Stimulated activated CD4-positive, alpha-beta T cell treated with anti-CD3 and anti-CD28 coated beads, Interleukin-1b, Interleukin-23, amount 100 ng/mL, for 4 hours (primary cell): ENCODE measurements at regions not wholly inside any gene's neighbourhood (a gene's known extent, or its start where the extent isn't known, plus 50 kb on each side); places are given as distances from the start of the nearest gene placed in this dataset.

Experiments
- DNase-seq, 2 donors: peaks; one replicate each; pipeline ENCODE4 v3.0.0-alpha.2; 2020; ENCODE audit warnings: low read depth in 2 of 2

DNA sequence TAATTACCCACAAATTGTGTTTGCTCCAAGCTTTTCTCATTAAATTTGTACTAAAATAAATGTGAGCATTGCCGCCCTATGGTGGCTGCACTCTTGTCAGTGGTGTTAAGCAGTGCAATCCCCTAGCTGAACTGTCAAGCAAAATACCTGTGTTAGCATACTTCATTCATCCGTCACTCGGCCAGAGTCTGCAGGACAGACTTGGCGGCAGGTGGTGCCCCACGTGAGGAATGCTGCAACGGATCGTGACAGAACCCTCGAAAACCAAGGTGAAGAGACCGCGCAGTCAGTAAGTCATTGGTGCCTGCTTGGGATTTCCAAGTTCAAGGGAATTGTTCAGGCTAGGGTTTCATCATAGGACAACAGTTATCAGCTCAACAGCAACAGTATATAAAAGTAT, 1592.1 kb upstream of the TENM4 start:
- DNase-seq: no peak

DNA sequence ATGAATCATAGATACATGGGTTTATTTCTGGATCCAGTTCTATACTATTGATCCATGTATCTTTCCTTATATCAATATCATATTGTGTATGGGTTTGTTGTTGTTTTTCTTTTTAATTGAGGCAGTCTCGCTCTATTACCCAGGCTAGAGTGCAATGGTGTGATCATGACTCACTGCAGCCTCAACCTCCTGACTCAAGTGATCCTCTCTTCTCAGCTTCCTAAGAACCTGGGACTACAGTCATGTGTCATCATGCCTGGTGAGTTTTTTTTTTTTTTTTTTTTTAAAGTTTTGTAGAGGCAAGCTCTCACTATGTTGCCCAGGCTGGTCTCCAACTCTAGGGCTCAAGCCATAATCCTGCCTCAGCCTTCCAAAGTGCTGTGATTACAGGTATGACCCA, 1589.4 kb upstream of the TENM4 start:
- no peak for DNase-seq

DNA sequence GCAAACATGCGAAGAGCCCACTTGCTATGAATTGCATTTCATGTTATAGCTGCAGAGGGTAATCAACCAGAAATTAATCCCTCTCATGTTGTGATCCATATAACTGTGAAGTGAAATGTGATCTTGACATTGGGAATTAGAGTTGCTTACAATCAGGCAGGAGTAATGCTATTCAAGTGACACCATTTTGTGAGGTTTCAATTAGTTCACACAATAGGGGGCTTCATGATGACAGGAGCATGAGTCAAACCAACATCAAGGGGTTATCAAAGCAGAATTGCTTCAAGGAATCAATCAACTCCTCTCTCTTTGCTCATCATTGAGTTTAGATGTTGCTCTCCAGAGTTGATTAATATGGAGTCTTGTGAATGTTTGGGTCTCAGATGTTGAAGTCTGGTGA, 1585.2 kb upstream of the TENM4 start:
- no peak for DNase-seq

DNA sequence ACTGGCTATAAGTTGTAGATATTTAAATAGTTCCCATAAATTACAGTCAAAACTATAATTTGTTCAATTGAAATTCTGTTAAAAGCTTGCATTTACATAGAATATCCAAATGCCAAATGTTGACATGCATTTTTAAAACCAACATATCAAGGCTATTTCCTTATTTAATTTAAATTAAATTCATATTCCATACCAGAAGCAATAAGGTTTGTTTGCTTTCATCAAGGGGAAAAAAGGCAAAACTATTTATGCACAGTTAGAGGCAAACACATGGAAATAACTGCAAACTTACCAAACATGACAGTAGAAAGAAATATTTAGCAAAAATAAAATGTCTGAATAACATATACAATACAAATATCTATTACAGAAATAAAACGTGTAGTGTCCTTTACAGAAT, 1581.2 kb upstream of the TENM4 start:
- no peak for DNase-seq

DNA sequence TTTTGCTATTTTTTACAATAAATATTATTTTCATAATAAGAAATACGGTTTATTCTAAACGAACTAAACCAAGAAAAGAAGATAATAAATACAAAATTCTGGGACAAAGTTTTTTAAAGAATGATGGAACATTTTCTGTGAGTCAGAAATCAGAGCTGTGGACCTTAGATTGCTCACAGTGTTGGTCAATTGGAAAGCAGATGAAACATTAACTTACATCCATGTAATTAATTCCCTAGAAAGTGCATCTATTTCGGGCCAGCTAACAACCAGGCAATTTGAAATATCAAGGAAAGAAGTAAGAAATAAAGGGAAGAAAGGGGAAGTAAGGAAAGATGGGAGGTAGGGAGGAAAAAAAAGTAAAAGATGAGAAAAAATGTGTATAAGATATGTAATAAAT, 1569.8 kb upstream of the TENM4 start:
- no peak for DNase-seq

DNA sequence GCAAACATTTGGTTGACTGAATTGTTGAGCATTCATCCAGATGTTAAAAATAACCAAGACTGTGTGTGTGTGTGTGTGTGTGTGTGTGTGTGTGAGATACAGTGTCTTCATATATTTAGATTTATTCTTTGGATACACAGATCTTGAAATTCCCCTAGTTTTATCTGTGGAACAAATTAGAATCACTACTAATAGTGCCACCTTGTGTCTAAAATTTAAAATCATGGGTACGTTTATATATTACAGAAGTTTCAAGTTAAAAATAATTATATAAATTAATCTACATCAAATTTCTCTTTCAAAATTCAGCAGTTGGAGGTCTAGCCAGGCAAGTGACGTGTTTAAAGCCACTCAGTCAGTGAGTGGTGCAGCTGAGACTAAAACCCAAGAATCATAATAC, 1566.2 kb upstream of the TENM4 start:
- DNase-seq: no peak

DNA sequence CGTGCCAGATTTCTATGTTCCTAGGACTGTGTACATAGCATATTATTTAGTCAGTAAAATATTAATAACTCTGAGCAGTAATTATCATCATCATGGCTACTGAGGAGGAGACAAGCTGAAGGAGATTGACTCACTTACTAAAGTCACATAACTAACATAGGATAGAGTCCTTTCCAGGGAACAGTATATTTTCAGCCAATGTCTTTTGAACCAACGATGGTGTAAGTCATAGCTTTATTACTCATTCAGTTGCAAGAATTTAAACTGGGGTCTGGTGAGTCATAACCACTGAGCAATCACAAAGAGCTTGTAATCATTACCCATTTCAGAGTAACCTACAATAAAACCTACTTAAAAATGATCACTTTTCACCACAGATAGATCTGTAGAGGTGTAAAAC, 1564.8 kb upstream of the TENM4 start:
- no peak for DNase-seq

DNA sequence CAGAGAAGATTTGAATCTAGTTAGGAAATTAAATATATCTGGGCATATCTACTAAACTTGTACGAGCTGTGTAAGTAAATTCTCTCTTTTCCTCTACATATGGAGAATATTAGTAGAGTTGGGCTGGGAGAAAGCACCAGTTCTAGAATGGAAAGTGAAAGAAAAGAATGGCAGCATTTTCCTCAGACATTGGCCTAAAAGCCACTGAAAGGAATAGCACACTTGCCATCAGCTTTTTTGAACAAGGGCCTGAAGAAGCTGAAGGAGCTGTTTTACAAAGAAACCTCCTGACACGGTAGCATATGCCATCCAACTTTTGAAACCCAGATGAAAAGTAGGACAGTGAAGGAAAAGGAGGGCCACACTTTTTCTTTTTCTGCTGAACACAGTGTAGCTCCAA, 1563.7 kb upstream of the TENM4 start:
- no peak for DNase-seq

DNA sequence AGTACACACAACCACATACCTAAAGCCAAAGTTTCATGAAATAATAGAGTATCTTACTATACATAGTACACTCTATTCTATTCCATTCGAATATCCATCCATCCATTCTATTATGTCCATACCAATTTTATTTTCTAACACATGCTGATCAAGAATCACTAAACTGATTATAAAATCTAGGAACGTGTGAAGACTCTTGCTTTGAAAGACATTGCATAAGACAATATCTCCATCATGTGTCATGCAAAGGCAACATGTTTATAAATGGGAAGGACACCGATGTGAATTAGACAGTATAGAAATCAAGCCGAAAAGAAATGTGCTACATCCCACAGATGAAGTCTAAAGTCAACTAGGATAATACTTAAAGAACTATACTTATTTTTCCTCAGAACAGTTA, 1561.5 kb upstream of the TENM4 start:
- no peak for DNase-seq

DNA sequence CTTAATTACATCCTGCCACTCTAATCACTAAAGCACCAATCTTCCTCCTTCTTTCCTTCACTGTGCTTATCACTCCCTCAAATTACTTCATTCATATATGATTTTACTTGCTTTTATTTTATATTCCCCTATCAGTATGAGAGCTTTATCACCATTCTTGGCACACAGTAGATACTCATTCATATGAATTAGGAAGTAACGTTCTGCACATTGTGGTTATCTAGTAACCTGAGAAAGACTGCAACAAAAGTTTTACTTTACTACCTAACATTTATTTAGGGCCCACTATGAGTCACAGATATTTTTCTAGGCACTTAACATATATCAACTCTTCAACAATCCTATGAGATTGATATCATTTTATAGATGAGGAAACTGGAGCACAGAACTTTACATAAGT, 1559.9 kb upstream of the TENM4 start:
- DNase-seq: no peak

DNA sequence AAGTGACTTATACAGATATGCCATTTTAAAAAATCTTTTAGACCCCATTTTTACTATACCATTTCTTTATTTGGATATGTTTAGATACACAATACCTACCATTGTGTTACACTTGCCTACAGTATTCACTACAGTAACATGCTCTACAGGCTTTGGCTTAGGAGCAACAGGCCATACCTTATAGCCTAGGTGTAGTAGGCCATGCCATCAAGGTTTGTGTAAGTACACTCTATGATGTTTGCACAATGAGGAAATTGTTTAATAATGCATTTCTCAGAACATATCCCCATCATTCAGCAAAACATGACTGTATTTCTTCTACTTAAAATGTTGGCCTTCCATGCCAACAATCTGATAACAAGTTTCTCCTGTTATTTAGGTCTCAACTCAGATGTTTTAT, 1559.5 kb upstream of the TENM4 start:
- no peak for DNase-seq

DNA sequence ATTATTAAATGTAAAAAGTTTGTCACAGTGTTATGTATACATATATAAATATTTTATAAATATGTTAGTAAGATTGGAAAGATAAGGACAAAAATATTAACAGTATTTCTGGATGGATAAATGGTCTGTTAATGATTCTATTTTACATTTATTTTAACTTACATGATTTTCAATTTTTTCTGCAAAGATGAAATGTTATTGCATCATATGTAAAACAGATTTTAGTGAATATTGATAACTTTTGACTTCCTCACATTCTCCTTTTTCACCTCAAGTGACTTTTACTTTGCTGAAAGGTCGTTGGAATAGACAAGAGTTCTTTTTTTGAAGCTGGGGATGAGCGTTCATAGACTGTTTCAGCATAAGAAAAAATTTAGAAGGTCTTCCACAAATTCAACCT, 1554.7 kb upstream of the TENM4 start:
- no peak for DNase-seq

DNA sequence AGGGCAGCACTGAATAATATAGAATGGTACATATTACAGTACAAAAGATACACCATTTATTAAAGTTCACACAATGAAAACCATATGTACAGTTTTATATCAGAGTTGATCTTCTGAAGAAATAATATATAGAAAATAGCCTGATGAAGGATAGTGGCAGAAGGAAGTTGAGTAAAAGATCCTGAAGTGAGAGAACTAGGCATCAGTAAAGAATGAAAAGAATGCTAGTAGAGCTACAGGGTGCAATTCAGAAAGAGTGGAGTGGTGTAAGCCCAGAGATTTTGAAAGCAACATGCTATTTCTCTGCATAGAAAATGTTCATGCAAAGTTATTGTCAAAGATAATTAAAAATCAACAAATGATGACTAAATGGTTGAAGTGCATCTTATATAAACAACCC, 1552.7 kb upstream of the TENM4 start:
- no peak for DNase-seq

DNA sequence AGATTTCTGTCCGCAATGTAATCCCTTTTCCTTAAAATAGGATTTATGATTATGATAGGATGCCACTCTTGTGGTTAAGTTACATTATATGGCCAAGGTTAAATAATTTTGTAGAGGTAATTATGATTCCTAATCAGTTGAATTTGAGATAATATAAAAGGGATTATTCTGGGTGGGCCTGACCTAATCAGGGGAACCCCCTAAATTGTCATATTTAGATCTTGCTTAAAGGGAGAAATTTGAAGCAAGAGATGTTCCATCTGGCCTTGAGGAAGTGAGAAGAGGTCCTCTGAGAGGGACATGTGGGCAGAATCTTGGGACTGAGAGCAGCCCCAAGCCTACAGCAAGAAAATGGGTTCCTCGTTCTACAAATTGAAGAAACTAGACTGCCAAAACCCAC, 1550.1 kb upstream of the TENM4 start:
- DNase-seq: no peak

DNA sequence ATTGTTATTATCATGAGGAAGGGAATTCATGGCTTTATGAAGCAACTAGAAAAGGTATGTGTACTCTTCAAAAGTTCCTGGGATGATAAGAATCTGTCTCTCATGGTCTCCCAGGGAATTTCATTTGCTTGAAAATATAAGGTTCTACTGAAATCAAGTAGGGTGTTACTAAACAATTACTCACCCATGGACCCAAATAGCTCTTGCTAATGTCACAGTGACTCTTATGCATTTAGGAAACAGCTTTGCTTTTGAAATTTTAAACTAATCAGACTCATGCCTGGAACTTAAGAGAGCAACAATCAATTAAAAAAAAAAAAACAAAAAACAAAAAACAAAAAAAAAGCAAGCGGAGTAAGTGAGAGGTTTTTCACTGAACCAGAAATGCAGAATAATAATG, 1546.3 kb upstream of the TENM4 start:
- DNase-seq: no peak

DNA sequence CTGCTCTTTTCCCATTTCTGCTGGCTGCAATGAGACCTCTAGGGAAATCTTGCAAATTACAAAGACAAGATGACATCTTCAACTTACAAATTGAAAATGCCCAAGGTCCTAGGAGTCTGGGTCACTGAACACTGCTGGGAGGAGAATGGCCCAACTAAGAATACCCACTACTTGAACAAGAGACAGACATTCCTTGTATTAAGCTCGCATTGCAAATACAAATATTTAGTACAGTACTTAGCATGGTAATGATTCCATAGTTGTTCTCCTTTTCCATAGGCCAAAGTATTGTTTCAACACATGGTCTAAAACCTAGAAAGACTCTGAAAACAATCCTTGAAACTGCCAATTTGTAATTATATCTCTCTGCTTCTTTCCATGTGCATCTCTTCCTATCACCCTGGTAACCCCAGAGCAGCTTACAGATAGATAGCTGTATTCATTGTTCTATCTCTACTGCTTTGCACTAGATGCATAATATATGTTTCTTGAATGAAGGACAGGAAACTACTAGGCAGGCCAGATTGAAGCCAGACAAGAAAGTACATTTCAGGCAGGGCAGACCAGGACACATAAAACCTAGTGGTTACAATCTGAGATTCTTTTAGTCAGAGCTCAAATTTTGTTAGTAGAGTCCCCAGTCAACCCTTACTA, 1545.7 kb upstream of the TENM4 start:
- no peak for DNase-seq

DNA sequence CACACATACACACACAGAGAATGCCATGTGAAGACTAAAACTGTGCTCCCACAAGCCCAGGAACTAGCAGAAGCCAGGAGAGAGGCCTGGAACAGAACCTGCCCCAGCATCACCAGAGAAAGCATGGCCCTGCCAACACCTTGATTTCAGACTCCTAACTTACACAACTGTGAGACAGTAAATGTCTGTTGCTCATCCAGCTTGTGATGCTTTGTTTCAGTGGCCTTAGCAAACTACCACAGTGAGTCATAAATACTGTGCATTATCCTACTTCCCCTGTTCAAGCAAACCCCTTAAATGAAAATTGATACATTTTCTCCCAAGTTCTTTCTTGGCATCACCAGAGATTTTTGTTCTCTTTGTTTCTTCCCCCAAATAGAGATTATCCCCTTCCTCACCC, 1539.4 kb upstream of the TENM4 start:
- no peak for DNase-seq

DNA sequence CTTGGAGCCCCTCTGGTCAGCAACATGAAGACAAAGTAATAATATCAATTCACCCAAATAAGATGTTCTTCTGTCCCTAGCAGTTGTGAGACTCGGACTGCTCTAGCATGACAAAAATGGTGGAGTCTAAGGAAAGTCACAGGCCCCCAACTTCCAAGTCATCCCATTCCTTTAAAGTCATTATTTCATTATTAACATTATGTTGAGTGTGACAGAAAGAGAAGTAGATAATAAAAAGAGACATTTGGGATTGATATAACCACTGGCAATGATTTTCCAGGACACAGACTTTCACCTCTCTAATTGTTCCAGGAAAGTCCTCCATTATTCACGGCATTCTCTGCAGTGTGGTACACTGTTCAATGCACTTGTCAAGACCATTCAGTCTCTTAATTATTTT, 1533.0 kb upstream of the TENM4 start:
- no peak for DNase-seq

DNA sequence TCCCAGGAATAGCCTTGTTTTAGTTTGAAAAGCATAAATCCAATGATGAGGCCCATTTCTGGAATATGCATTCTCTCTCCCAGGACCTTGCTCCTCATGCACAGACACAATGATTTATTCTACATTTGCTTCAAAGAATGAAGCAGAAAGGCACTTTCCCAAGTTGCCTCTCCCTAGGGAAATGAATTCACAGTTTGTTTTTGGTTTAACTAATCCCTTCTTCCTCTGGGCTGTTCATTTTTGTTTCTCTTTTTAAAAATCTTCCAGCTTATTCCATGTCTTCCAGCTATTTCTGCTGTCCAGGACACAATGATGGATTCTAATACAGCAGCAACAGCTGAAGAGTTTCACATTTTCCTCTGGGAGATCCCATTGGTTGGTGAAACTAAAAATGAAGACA, 1529.2 kb upstream of the TENM4 start:
- DNase-seq: no peak

DNA sequence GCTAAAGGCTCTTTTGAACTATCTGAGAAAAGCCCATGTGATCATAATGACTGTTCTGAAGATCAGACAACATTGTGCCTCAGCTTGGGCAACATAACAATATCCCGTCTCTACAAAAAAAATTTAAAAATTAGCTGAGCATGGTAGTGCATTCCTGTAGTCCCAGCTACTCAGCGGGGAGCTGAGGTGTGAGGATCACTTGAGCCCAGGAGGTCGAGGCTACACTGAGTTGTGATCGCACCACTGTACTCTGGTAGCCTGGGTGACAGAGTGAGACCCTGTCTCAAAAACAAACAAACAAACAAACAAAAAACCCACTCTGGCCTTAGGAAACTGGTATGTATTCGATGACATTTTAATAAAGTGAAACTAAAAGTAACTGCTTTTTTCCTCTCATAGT, 1526.8 kb upstream of the TENM4 start:
- no peak for DNase-seq

DNA sequence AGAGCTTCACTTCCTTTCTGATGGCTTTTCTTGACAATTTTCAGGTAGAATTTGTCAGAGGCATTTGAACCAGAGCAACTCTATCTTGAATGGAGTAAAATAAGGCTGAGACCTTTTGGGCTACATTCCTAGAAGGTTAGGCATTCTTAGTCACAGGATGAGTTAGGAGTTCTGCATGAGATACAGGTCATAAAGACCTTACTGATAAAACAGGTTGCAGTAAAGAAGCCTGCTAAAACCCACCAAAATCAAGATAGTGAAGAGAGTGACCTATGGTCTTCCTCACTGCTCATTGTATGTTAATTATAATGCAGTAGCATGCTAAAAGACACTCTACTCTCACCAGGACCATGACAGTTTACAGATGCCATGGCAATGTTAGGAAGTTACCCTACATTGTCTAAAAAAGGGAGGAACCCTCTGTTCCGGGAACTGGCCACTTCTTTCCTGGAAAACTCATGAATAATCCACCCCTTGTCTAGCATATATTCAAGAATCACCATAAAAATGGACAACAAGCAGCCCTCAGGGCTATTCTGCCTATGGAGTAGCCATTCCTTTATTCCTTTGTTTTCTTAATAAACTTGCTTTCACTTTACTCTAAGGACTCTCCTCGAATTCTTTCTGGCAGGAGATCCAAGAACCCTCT, 1519.7 kb upstream of the TENM4 start:
- DNase-seq: no peak

DNA sequence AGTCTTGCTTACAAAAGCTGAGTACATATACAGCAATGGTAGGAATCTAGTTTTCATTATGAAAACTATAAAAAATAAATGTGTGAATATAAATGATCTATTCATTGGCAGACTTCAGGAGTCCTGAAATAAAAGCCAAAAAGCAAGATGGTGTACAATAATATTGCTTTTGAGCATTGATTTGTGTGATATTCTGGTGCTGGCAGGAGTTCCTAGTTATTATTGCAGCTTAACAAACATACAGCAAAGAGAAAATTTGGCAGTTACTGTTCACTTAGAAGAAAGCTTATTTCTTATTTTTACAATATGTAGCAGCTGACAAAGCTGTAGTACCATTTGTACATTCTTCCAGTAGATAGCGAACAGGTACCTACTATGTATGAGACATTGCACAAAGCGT, 1518.9 kb upstream of the TENM4 start:
- DNase-seq: no peak

DNA sequence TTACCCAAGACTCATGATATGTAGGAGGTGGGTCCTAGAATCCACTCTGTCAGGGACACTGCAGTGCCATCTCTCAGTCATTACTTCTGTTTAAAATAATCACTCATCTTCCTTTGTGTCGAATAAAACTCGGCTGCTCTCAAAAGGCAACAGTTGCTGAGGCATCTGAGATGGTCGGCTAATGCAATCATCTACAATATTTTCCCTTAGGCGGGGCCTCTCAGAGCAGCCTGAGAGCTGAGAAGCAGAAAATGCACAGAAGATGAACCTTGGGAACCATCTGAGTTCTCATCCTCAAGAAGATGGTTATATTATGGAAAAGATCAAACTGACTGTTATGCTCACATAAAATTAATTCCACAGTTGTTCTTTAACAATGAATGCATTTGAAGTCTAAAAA, 1518.2 kb upstream of the TENM4 start:
- DNase-seq: no peak

DNA sequence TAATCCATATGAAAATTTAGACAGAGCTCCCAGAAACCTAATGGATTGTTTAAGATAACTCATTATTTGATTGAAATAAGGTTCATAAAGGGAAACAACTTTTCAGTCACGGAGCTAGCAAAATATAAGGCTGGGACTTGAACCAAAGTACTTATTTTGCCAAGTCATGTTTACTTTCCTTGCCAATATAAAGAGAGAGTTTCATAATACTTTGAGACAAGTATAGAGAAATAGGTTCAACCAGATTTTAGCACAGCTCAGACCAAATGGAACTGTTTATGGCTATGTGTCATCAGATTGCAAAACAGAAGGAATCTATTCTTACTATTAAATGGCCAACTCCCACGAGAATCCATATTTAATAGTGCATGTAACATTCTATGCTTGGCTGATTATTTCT, 1517.5 kb upstream of the TENM4 start:
- DNase-seq: no peak
